Neural progenitor cell (in vitro differentiated cells): ENCODE measurements at regions not wholly inside any gene's neighbourhood (a gene's known extent, or its start where the extent isn't known, plus 50 kb on each side); places are given as distances from the start of the nearest gene placed in this dataset.

ENCODE experiments used
- DNase-seq: peaks from one replicate; pipeline ENCODE4 v3.0.0-alpha.2; 2016; ENCODE audit warnings: low spot score
- H2AFZ ChIP-seq: fragments of 200-600 bp; sonication (generic); replicated peaks from 2 replicates; pipeline ENCODE4 v1.6.1; 2016; ENCODE audit warnings: antibody characterized with exemption
- H3F3A ChIP-seq: fragments of 200-600 bp; sonication (generic); 2 replicates; pipeline ENCODE4 v1.6.1; 2016; ENCODE audit warnings: antibody characterized with exemption, low read depth
- H3K27ac ChIP-seq: fragments of 200-600 bp; sonication (generic); 2 replicates; pipeline ENCODE4 v1.5.1; 2016; ENCODE audit warnings: mild to moderate bottlenecking
- H3K27me3 ChIP-seq: fragments of 200-600 bp; sonication (generic); 2 replicates; pipeline ENCODE4 v1.6.1; 2016; ENCODE audit warnings: mild to moderate bottlenecking, moderate library complexity
- H3K36me3 ChIP-seq: fragments of 200-600 bp; sonication (generic); 2 replicates; pipeline ENCODE4 v1.5.1; 2016
- H3K4me1 ChIP-seq: fragments of 200-600 bp; sonication (generic); 2 replicates; pipeline ENCODE4 v1.6.1; 2016; ENCODE audit warnings: mixed run types
- H3K4me2 ChIP-seq: fragments of 200-600 bp; sonication (generic); 2 replicates; pipeline ENCODE4 v1.6.1; 2016
- H3K4me3 ChIP-seq: fragments of 200-600 bp; sonication (generic); 2 replicates; pipeline ENCODE4 v1.5.1; 2016
- H3K79me2 ChIP-seq: fragments of 200-600 bp; sonication (generic); 2 replicates; pipeline ENCODE4 v1.6.1; 2016; ENCODE audit warnings: low read depth
- H3K9ac ChIP-seq: fragments of 200-600 bp; sonication (generic); 2 replicates; pipeline ENCODE4 v1.6.1; 2016
- H3K9me3 ChIP-seq: fragments of 200-600 bp; sonication (generic); 2 replicates; pipeline ENCODE4 v1.5.1; 2016; ENCODE audit warnings: low read depth
- H4K20me1 ChIP-seq: fragments of 200-600 bp; sonication (generic); 2 replicates; pipeline ENCODE4 v1.6.1; 2016; ENCODE audit warnings: low read depth
- H3K27ac Mint-ChIP-seq: 3 replicates; pipeline ENCODE4 v1.8.0; 2021; ENCODE audit warnings: mixed read lengths
- H3K27me3 Mint-ChIP-seq: 2 replicates; pipeline ENCODE4 v1.8.0; 2022; ENCODE audit warnings: low read depth, mild to moderate bottlenecking, inconsistent platforms, moderate library complexity, mixed read lengths; ENCODE audit not compliant: insufficient read depth
- H3K36me3 Mint-ChIP-seq: 3 replicates; pipeline ENCODE4 v1.8.0; 2021; ENCODE audit warnings: mixed read lengths
- H3K4me1 Mint-ChIP-seq: 3 replicates; pipeline ENCODE4 v1.8.0; 2021; ENCODE audit warnings: mixed read lengths
- H3K4me3 Mint-ChIP-seq: 3 replicates; pipeline ENCODE4 v1.8.0; 2021; ENCODE audit warnings: mild to moderate bottlenecking, moderate library complexity, mixed read lengths
- H3K9me3 Mint-ChIP-seq: 3 replicates; pipeline ENCODE4 v1.8.0; 2020; ENCODE audit warnings: mixed read lengths
- CTCF ChIP-seq: fragments of 200-600 bp; sonication (generic); IDR thresholded peaks from 2 replicates; pipeline ENCODE4 v1.5.1; 2017; ENCODE audit warnings: antibody characterized with exemption, mild to moderate bottlenecking
- EZH2 ChIP-seq: fragments of 200-600 bp; sonication (generic); IDR thresholded peaks from 2 replicates; pipeline ENCODE4 v1.6.1; 2017; ENCODE audit warnings: antibody characterized with exemption, mild to moderate bottlenecking, moderate library complexity
- EZH2phosphoT487 ChIP-seq: fragments of 200-600 bp; sonication (generic); IDR thresholded peaks from 2 replicates; pipeline ENCODE4 v1.6.1; 2017; ENCODE audit warnings: antibody characterized with exemption

DNA sequence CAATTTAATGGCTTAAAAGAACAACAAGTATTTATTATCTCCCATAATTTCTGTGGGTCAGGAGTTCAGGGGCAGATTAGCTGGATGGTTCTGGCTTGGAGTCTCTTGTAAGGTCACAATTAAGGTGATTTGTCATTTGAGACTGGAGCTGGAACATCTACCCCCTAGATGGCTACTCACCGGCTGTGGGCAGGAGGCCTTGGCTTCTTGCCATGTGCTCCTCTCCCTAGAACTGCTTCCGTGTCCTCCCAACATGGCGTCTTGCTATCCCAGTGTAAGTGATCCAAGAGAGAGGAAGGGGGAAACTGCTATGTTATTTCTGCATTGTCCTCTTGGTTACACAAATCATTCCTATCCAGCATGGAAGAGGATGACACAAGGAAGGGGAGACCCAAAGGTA, 210.2 kb upstream of the ECI2 start:
- Histone ChIP-seq H3K4me1 (no peaks in the 10 kb centered on the region), H3K27me3 (no peaks in the 10 kb centered on the region), H3K9ac (no peak overlapping the region), H4K20me1 (no peaks in the 10 kb centered on the region), H3K9me3 (no peaks in the 10 kb centered on the region), H3K4me3 (no peak overlapping the region), H3K79me2 (no peaks in the 10 kb centered on the region), H3K36me3 (no peaks in the 10 kb centered on the region), H3K27ac (no peak overlapping the region), H2AFZ (no peak overlapping the region), H3F3A (no peaks in the 10 kb centered on the region), H3K4me2 (no peak overlapping the region)
- Mint-ChIP-seq H3K4me3 (no peak overlapping the region), H3K27me3 (peaks cover 3% of the 10 kb centered on the region), H3K4me1 (no peaks in the 10 kb centered on the region), H3K9me3 (no peaks in the 10 kb centered on the region), H3K36me3 (no peaks in the 10 kb centered on the region), H3K27ac (no peak overlapping the region)
- no peak for DNase-seq
- TF ChIP-seq EZH2phosphoT487 (no peak), EZH2 (no peak), CTCF (no peak)

GRCh38 chr6:4344317-4344899, 209.0 kb upstream of the ECI2 start:
- peaks cover under 1% of the 10 kb centered on the region for H3K9me3 Mint-ChIP-seq
- H3K4me1 ChIP-seq: no peaks in the 10 kb centered on the region
- no peak overlapping the region for H3K4me2 ChIP-seq
- H4K20me1 ChIP-seq: no peaks in the 10 kb centered on the region
- TF ChIP-seq EZH2phosphoT487 (no peak), EZH2 (no peak), CTCF (no peak)
- H3K27me3 Mint-ChIP-seq: peaks cover 3% of the 10 kb centered on the region
- H3K27ac ChIP-seq: no peak overlapping the region
- no peaks in the 10 kb centered on the region for H3F3A ChIP-seq
- no peaks in the 10 kb centered on the region for H3K27me3 ChIP-seq
- no peaks in the 10 kb centered on the region for H3K79me2 ChIP-seq
- no peak overlapping the region for H3K4me3 Mint-ChIP-seq
- H3K27ac Mint-ChIP-seq: no peak overlapping the region
- H2AFZ ChIP-seq: no peak overlapping the region
- H3K9ac ChIP-seq: no peak overlapping the region
- no peak for DNase-seq
- no peak overlapping the region for H3K4me3 ChIP-seq
- no peaks in the 10 kb centered on the region for H3K9me3 ChIP-seq
- no peaks in the 10 kb centered on the region for H3K36me3 Mint-ChIP-seq
- H3K36me3 ChIP-seq: no peaks in the 10 kb centered on the region
- H3K4me1 Mint-ChIP-seq: no peaks in the 10 kb centered on the region

- Mint-ChIP-seq H3K27ac (no peak overlapping the region), H3K4me3 (no peak overlapping the region), H3K27me3 (no peaks in the 10 kb centered on the region), H3K9me3 (peaks cover 5% of the 10 kb centered on the region), H3K36me3 (no peaks in the 10 kb centered on the region), H3K4me1 (no peaks in the 10 kb centered on the region)
- Histone ChIP-seq H3K27ac (no peak overlapping the region), H3K9me3 (no peaks in the 10 kb centered on the region), H3K36me3 (no peaks in the 10 kb centered on the region), H3K27me3 (no peaks in the 10 kb centered on the region), H3K9ac (no peak overlapping the region), H3K79me2 (no peaks in the 10 kb centered on the region), H3K4me2 (no peak overlapping the region), H3F3A (no peaks in the 10 kb centered on the region), H3K4me1 (no peaks in the 10 kb centered on the region), H4K20me1 (no peaks in the 10 kb centered on the region), H2AFZ (no peak overlapping the region), H3K4me3 (no peak overlapping the region)
- no peak for TF ChIP-seq EZH2
- no peak for DNase-seq
These were observed 207.2 kb upstream of the ECI2 start for GRCh38 chr6:4342407-4343137.
